GM19351 (cell line): ENCODE measurements at regions not wholly inside any gene's neighbourhood (a gene's known extent, or its start where the extent isn't known, plus 50 kb on each side); places are given as distances from the start of the nearest gene placed in this dataset.
A peak's percentile ranks its signal among the peaks of the same experiment; 100 is the strongest.

Source experiments
- ATAC-seq: cut with Tn5 transposase; IDR thresholded peaks from one replicate; pipeline ENCODE4 v1.9.1; 2021; ENCODE audit warnings: mild to moderate bottlenecking, moderate library complexity; ENCODE audit not compliant: unreplicated experiment

- ATAC-seq: no peak
Measured at GRCh38 chr7:134391223-134391622, 67.7 kb downstream of the AKR1B1 start.

DNA sequence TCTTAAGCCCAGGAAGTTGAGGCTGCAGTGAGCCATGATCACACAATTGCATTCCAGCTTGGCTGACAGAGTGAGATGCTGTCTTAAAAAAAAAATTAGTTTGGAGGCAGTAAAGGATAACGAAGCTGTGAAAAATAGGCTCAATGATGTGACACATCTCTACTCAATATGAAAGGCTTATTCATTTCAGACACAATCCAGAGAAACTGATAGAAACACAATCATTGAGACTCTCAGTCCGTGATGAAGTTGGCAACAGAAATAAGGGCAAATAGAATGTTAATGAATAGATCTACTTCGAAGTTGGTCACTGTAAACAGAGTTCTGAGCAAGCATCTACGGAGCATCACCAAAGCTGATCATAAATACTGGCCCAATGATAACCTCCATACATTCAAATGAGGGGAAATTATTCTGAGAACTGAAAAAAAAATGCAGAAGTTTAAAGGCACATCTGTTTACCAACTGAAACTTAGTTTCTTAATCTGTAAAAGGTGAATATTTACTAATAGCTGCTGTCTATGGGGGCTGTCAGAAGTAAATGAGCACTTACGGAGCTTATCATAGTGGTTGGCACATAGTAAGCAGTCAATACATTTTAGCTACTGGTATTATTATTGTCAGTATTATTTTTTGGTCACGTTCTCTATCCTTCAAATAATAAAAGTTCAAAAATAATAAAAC lies 70.4 kb downstream of the AKR1B1 start:
- peak; percentile 57 for ATAC-seq

- no peak for ATAC-seq
Measured at GRCh38 chr7:134378562-134378961, 61.8 kb upstream of the SLC35B4 start.

GRCh38 chr7:134376693-134377092 lies 60.0 kb upstream of the SLC35B4 start:
- ATAC-seq: no peak

DNA sequence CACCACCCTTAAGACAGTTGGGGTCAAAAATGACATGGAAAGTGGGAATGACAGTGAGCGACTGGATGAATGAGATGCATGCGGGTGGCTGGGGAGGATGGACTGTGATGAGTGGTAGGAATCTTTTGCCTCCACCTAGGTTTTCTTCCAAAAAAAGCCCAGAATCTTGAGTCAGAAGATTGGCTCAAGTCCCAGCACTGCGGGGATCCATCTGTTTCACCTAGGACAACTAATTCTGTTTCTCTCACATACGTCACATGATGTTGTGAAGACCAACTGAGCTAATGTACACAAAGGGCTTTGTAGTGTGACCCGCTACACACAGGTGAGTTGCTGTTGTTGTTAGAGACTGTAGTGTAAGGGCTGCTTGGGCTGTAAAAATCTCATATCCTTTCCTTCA lies 58.5 kb upstream of the SLC35B4 start:
- no peak for ATAC-seq

DNA sequence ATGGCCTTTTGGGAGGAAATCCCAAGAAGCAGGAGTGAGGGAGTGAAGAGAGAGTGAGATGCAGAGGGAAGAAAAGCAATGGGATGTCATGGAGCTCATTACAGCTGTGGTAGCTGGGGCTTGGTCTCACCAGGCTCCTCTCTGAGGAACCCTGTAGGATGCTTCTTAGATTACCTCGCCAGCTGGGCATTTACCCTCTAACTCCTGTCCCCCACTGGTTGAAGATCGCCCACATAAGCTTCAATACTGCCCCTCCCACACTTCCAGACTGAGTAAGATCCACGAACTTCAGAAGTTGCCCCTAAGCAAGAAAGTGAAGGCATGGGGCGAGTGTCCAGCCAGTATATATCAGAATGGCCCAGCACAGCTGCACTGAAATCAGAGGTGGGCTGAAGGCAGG lies 58.1 kb upstream of the SLC35B4 start:
- ATAC-seq: no peak

DNA sequence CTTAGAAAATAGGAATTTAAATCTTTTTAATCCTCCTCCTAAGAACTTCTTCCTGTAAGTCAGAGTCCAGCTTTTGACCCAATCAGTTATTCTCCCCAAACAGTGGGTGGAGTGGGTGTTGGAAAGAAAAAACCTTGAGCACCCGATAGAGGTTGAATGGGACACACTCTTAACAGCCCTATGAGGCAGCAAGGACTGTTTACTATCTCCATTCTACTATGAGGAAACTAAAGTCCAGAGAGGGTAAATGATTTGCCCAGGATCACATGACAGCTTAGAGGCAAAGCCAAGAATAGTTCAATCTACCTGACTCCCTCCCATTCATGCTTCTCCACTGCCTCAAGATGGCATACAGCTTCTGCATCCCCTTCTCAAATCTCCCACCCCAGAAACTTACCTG lies 57.6 kb upstream of the SLC35B4 start:
- no peak for ATAC-seq

GRCh38 chr7:134372858-134373257 lies 56.1 kb upstream of the SLC35B4 start:
- ATAC-seq: no peak

DNA sequence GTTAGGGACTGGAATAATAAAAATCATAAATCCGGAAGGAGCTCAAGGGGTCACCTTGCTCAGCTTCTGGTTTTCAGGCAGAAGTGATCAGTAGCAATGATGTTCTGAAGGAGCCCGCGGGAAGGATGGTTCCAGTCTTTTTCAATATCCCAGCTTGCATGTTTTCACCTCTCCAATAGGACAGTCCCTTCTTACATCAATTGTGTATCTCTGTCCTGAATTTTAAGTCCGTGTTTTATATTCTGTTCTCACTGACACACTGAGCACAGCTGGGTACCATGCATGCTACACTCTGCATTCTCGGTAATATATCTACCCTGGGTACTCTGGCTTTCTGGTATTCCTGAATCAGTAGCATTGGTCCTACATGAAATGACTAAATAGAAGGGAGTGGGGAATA lies 55.2 kb upstream of the SLC35B4 start:
- ATAC-seq: no peak

DNA sequence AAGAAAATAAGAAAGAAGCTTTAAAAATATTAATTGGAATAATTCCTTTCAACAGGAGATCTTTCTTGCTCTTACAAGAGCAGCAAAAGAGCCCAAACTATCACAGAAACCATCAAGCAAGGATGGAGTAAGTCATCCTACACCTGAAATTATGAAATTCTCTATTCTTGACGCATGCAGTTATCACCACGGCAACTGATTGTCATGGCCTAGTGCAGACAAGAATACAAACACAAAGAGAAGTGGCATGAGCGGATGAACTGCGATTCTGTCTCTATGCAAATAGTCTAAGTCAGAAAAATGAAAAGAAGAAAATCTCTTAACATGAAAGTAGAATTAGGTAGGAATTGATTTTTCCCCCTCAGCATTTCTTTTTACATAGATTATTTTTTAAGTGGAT lies 54.8 kb upstream of the SLC35B4 start:
- no peak for ATAC-seq

DNA sequence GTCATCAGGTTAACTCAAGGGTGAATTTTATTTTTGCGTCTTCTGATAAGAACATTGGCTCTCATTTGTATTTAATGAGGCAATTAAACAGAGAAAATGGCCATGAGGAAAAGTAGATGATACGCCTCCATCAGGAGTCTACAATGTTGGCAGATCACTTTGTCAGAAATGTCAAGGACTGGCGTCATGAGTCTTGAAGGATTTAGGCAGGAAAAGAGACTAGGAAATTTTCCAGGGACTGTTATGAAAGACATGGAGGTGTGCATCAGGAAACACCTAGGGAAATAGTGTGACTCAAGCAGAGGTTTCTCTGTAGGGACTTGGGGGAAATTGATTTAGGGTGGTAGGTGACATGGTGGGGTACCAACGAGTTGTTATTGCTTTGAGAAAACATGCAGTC lies 53.4 kb upstream of the SLC35B4 start:
- ATAC-seq: no peak

DNA sequence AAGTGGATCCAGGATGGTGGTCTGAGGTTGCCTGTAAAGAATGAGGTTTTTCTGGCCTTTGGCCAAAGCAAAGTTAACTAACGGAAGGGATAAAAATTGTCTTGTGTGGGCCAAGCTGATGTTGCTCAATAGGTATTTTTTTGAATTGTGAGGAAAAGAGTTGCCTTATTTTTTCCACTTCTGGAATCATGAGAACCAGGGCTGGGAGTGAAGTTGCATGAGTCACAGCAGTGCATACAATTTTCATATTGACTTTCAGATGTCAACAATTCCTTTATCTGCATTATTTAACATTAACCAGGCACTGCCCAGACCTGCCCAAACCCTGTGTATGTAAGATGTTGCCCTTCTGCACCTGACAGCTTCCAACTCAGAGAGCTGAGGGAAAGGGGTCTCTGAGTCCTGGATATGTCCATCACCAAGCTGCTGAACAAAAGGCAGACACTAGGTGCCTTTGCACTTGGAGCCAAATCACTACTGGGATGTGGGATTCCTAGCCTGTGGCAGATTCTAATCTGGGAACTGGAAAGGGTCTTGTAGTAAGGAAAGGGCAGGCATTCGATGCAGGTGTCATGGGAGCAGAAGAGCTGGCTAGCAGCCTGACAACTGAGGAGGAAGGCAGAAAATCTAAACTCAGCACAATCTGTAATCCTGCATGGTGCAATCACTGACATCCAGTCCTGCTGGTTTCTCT lies 52.3 kb upstream of the SLC35B4 start:
- ATAC-seq: no peak

GRCh38 chr7:134367956-134368749 lies 51.4 kb upstream of the SLC35B4 start:
- ATAC-seq: no peak
